Activated CD4-positive, alpha-beta T cell treated with anti-CD3 and anti-CD28 coated beads for 24 hours (primary cell): ENCODE measurements at regions not wholly inside any gene's neighbourhood (a gene's known extent, or its start where the extent isn't known, plus 50 kb on each side); places are given as distances from the start of the nearest gene placed in this dataset.
A peak's percentile ranks its signal among the peaks of the same experiment; 100 is the strongest.

Experiments used
- DNase-seq, 2 donors: peaks; one replicate each; pipeline ENCODE4 v3.0.0-alpha.2; 2020; ENCODE audit warnings: low read depth in 2 of 2

GRCh38 chr2:20150110-20150706 lies 74.7 kb downstream of the SDC1 start:
- no peak for DNase-seq

GRCh38 chr2:20149703-20150030 lies 75.3 kb downstream of the SDC1 start:
- DNase-seq = no peak

- DNase-seq = no peak
Observed at GRCh38 chr2:20148923-20149702, 75.8 kb downstream of the SDC1 start.

- no peak for DNase-seq
Observed at GRCh38 chr2:20148426-20148922, 76.5 kb downstream of the SDC1 start.

GRCh38 chr2:20147351-20147750 lies 77.6 kb downstream of the SDC1 start:
- DNase-seq = no peak

GRCh38 chr2:20146401-20146800 lies 78.5 kb downstream of the SDC1 start:
- DNase-seq = no peak

- DNase-seq = no peak
Observed at GRCh38 chr2:20145497-20146193, 79.3 kb downstream of the SDC1 start.

GRCh38 chr2:20144861-20145260 lies 80.1 kb downstream of the SDC1 start:
- no peak for DNase-seq

- no peak for DNase-seq
Observed at GRCh38 chr2:20144196-20144595, 80.7 kb downstream of the SDC1 start.

- no peak for DNase-seq
Observed at GRCh38 chr2:20143263-20143662, 81.7 kb downstream of the SDC1 start.

- DNase-seq = no peak
Observed at GRCh38 chr2:20141806-20142205, 83.1 kb downstream of the SDC1 start.

GRCh38 chr2:20141056-20141762 lies 83.7 kb downstream of the SDC1 start:
- DNase-seq = no peak

- no peak for DNase-seq
Observed at GRCh38 chr2:20140321-20141055, 84.4 kb downstream of the SDC1 start.

- no peak for DNase-seq
Observed at GRCh38 chr2:20139407-20140172, 85.3 kb downstream of the SDC1 start.

GRCh38 chr2:20138696-20139095 lies 86.2 kb downstream of the SDC1 start:
- no peak for DNase-seq

- no peak for DNase-seq
Observed at GRCh38 chr2:20137884-20138283, 86.5 kb upstream of the LAPTM4A start.

- DNase-seq = no peak
Observed at GRCh38 chr2:20137131-20137571, 85.7 kb upstream of the LAPTM4A start.

GRCh38 chr2:20136149-20136548 lies 84.7 kb upstream of the LAPTM4A start:
- no peak for DNase-seq

GRCh38 chr2:20135631-20136050 lies 84.2 kb upstream of the LAPTM4A start:
- peak in 1 of 2 donors; percentile 33 for DNase-seq

- no peak for DNase-seq
Observed at GRCh38 chr2:20132990-20133535, 81.6 kb upstream of the LAPTM4A start.
